NCI-H1092 (cell line): ENCODE measurements at regions not wholly inside any gene's neighbourhood (a gene's known extent, or its start where the extent isn't known, plus 50 kb on each side); places are given as distances from the start of the nearest gene placed in this dataset.
"Not testable (repeated sequence)": the region's sequence is repeated elsewhere in the genome, so short reads cannot be mapped to it uniquely, and the experiment has no call there.

Experiments used
- DNase-seq: peaks from one replicate; lab custom pipeline; 2025; lab: John Stamatoyannopoulos, UW

- DNase-seq = no peak
Measured at GRCh38 chr18:26650310-26651268, 102.2 kb upstream of the KCTD1 start.

- no peak for DNase-seq
Measured at GRCh38 chr18:26649193-26649543, 100.8 kb upstream of the KCTD1 start.

- DNase-seq = no peak
Measured at GRCh38 chr18:26648509-26649192, 100.3 kb upstream of the KCTD1 start.

- DNase-seq = no peak
Measured at GRCh38 chr18:26646901-26647300, 98.5 kb upstream of the KCTD1 start.

GRCh38 chr18:26642440-26643348 is 94.3 kb upstream of the KCTD1 start:
- DNase-seq = no peak

GRCh38 chr18:26640541-26640940 is 92.2 kb upstream of the KCTD1 start:
- no peak for DNase-seq

GRCh38 chr18:26639149-26639548 is 90.8 kb upstream of the KCTD1 start:
- DNase-seq = no peak

- DNase-seq = no peak
Measured at GRCh38 chr18:26637983-26638382, 89.6 kb upstream of the KCTD1 start.

GRCh38 chr18:26637324-26637723 is 89.0 kb upstream of the KCTD1 start:
- no peak for DNase-seq

- no peak for DNase-seq
Measured at GRCh38 chr18:26635466-26635865, 87.1 kb upstream of the KCTD1 start.

- no peak for DNase-seq
Measured at GRCh38 chr18:26634631-26635030, 86.3 kb upstream of the KCTD1 start.

GRCh38 chr18:26631135-26631534 is 82.8 kb upstream of the KCTD1 start:
- DNase-seq = no peak

GRCh38 chr18:26630596-26630995 is 82.2 kb upstream of the KCTD1 start:
- no peak for DNase-seq

GRCh38 chr18:26628017-26628416 is 79.7 kb upstream of the KCTD1 start:
- no peak for DNase-seq

GRCh38 chr18:26624443-26624842 is 76.1 kb upstream of the KCTD1 start:
- no peak for DNase-seq

GRCh38 chr18:26623314-26623713 is 75.0 kb upstream of the KCTD1 start:
- not testable (repeated sequence) for DNase-seq

GRCh38 chr18:26621161-26622026 is 73.0 kb upstream of the KCTD1 start:
- DNase-seq = no peak

- no peak for DNase-seq
Measured at GRCh38 chr18:26619350-26619749, 71.0 kb upstream of the KCTD1 start.

GRCh38 chr18:26618135-26618534 is 69.8 kb upstream of the KCTD1 start:
- DNase-seq = no peak

- DNase-seq = no peak
Measured at GRCh38 chr18:26617151-26617554, 68.8 kb upstream of the KCTD1 start.

- DNase-seq = no peak
Measured at GRCh38 chr18:26614374-26614773, 66.0 kb upstream of the KCTD1 start.
